Activated B cell treated with CpG ODN at 0.5 μM for 24 hours (primary cell): ENCODE measurements at regions not wholly inside any gene's neighbourhood (a gene's known extent, or its start where the extent isn't known, plus 50 kb on each side); places are given as distances from the start of the nearest gene placed in this dataset.
"Not testable (repeated sequence)": the region's sequence is repeated elsewhere in the genome, so short reads cannot be mapped to it uniquely, and the experiment has no call there.

Experiments used
- ATAC-seq: fragments of 200-7000 bp; cut with Tn5 transposase; one replicate; pipeline ENCODE4 v1.10.0; 2021; ENCODE audit warnings: low read depth, mild to moderate bottlenecking, moderate library complexity
- CTCF ChIA-PET: fragments of 350-600 bp; sonication (Branson Sonifier 250); formaldehyde crosslinking; loops from one replicate; lab custom pipeline; 2021; ENCODE audit warnings: antibody characterized with exemption; lab: Charles Lee
- POLR2A ChIA-PET: fragments of 350-600 bp; sonication (Branson Sonifier 250); formaldehyde crosslinking; loops from one replicate; lab custom pipeline; 2021; ENCODE audit warnings: antibody characterized with exemption; lab: Charles Lee
- DNase-seq: peaks from one replicate; pipeline ENCODE4 v3.0.0; 2022
- H3K27ac Mint-ChIP-seq: one replicate; pipeline ENCODE4 v1.8.0; 2020; ENCODE audit warnings: mixed read lengths
- H3K27me3 Mint-ChIP-seq: one replicate; pipeline ENCODE4 v1.8.0; 2021; ENCODE audit warnings: mixed read lengths
- H3K36me3 Mint-ChIP-seq: one replicate; pipeline ENCODE4 v1.8.0; 2021; ENCODE audit warnings: low read depth, mixed read lengths
- H3K4me1 Mint-ChIP-seq: one replicate; pipeline ENCODE4 v1.8.0; 2021; ENCODE audit warnings: mixed read lengths
- H3K4me3 Mint-ChIP-seq: one replicate; pipeline ENCODE4 v1.8.0; 2020; ENCODE audit warnings: mild to moderate bottlenecking, mixed read lengths
- H3K9me3 Mint-ChIP-seq: one replicate; pipeline ENCODE4 v1.8.0; 2020; ENCODE audit warnings: mixed read lengths
- intact Hi-C: fragments of 100-400 bp; cut with micrococcal nuclease; formaldehyde crosslinking; loops from one replicate; pipeline ENCODE4 v1.15.1; 2024
- TF ChIP-seq, protein P1 (sequence below): fragments of 200-600 bp; IDR thresholded peaks from one replicate; pipeline ENCODE4 v1.8.0; 2022; ENCODE audit warnings: antibody characterized with exemption, mild to moderate bottlenecking

DNA sequence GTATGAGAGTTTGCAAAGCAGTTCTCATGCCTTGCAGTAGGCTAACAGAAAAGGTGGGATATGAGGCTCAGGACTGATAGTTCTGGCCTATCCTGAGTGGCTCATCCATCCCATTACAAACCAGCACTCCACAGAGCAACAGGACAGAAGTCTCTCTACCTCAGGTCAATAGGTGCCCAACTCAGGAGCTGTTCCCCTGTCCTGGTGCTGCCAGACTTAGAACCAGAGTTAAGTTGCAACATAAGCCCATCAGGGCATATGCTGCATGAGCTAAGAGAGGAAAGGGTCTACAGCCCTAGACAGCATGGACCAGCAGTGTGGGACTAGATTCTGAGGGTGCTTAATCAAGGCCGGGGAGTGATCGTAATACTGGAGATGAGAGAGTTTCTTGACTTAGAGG is 104.8 kb upstream of the ECI2 start:
- DNase-seq (no peak), ATAC-seq (no peak)
- peaks cover 25% of the 10 kb centered on the region for H3K9me3 Mint-ChIP-seq
- H3K4me1 Mint-ChIP-seq = no peaks in the 10 kb centered on the region
- ChIA-PET POLR2A (no interaction called here), CTCF (no interaction called here)
- intact Hi-C loops = no loop called here
- peaks cover 11% of the 10 kb centered on the region for H3K27me3 Mint-ChIP-seq
- no peaks in the 10 kb centered on the region for H3K36me3 Mint-ChIP-seq
- H3K4me3 Mint-ChIP-seq = no peak overlapping the region
- H3K27ac Mint-ChIP-seq = no peak overlapping the region
- TF ChIP-seq, protein P1, sequence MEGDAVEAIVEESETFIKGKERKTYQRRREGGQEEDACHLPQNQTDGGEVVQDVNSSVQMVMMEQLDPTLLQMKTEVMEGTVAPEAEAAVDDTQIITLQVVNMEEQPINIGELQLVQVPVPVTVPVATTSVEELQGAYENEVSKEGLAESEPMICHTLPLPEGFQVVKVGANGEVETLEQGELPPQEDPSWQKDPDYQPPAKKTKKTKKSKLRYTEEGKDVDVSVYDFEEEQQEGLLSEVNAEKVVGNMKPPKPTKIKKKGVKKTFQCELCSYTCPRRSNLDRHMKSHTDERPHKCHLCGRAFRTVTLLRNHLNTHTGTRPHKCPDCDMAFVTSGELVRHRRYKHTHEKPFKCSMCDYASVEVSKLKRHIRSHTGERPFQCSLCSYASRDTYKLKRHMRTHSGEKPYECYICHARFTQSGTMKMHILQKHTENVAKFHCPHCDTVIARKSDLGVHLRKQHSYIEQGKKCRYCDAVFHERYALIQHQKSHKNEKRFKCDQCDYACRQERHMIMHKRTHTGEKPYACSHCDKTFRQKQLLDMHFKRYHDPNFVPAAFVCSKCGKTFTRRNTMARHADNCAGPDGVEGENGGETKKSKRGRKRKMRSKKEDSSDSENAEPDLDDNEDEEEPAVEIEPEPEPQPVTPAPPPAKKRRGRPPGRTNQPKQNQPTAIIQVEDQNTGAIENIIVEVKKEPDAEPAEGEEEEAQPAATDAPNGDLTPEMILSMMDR = no peak

DNA sequence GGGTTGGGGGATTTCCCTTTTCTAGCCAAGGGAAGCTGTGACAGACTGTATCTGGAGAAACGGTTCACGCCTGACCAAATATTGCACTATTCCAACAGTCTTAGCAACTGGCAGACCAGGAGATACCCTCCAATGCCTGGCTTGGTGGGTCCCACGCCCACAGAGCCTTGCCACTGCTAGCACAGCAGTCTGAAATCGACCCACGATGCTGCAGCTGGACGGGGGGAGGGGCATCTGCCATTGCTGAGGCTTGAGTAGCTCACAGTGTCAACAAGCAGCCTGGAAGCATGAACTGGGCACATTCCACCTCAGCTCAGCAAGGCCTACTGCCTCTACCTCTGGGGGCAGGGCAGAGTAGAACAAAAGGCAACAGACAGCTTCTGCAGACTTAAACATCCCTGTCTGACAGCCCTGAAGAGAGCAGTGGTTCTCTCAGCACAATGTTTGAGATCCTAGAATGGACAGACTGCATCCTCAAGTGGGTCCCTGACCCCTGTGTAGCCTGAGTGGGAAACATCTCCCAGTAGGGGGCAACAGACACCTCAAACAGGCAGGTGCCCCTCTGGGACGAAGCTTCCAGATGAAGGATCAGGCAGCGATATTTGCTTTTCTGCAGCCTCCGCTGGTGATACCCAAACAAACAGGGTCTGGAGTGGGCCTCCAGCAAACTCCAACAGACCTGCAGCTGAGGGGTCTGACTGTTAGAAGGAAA is 89.9 kb upstream of the ECI2 start:
- ATAC-seq (no peak), DNase-seq (no peak)
- ChIA-PET CTCF (no interaction called here), POLR2A (no interaction called here)
- TF ChIP-seq, protein P1 = no peak
- Mint-ChIP-seq H3K36me3 (no peaks in the 10 kb centered on the region), H3K27me3 (peaks cover 13% of the 10 kb centered on the region), H3K9me3 (peaks cover 6% of the 10 kb centered on the region), H3K27ac (no peak overlapping the region), H3K4me1 (peaks cover 3% of the 10 kb centered on the region), H3K4me3 (no peak overlapping the region)
- intact Hi-C loops = no loop called here

DNA sequence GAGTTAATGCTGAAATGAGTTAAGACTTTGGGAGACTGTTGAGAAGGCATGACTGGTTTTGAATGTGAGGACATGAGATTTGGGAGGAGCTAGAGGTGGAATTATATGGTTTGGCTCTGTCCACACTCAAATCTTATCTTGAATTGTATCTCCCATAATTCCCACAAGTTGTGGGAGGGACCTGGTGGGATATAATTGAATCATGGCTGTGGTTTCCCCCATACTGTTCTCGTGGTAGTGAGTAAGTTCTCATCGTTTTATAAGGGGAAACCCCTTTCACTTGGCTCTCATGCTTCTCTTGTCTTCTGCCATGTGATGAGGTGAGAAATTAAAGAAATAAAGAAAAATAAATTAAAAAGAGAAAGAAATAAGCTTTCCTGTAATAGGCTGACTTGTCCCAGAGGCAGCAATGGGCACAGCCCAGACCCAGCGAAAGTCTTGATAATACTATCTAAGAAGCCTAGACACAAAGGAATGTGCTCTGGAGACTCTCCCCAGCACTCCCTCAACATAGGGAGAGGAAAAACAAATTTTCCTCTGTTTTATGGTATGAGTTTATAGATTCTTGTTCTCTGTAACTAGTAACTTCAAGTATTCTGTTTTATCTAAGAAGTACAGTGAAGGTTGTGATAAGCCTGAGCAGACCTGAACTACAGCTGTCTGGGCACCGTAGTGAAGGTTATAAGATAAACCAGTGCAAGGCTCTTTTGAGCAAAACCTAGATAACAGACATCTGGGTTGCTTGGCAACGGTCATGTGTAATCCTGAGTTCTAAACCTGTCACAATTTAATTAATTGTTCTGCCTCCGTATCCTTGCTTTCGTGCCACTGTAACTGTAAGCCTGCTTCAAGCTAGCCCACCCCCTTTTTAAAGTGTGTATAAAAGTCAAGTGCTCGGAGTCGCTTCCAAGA is 88.9 kb upstream of the ECI2 start:
- TF ChIP-seq, protein P1 = no peak
- peaks cover 14% of the 10 kb centered on the region for H3K27me3 Mint-ChIP-seq
- POLR2A ChIA-PET = no interaction called here
- intact Hi-C loops = no loop called here
- no peak overlapping the region for H3K4me3 Mint-ChIP-seq
- H3K27ac Mint-ChIP-seq = no peak overlapping the region
- ATAC-seq (no peak), DNase-seq (no peak)
- H3K9me3 Mint-ChIP-seq = peaks cover 12% of the 10 kb centered on the region
- CTCF ChIA-PET = no interaction called here
- no peaks in the 10 kb centered on the region for H3K36me3 Mint-ChIP-seq
- H3K4me1 Mint-ChIP-seq = peaks cover 3% of the 10 kb centered on the region

DNA sequence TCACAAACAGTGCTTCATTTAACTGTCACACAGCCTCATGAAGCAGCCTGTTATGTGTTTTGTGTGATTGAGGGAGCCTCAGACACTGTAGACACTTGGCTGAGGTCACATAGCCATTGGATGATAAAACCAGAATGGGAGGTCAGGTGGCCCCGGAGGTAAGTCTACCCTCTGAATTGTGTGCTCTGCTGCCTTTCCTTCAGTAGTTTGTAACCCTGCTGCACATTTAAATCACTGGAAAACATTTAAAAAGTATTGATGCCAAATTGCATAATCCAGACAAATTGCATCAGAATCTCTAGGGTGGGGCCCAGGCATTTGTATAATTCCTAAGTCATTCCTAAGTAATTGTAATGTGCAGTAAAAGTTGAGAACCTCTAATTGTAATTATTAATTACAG is 85.2 kb upstream of the ECI2 start:
- intact Hi-C loops = no loop called here
- Mint-ChIP-seq H3K36me3 (no peaks in the 10 kb centered on the region), H3K9me3 (peaks cover 17% of the 10 kb centered on the region), H3K4me1 (peaks cover 3% of the 10 kb centered on the region), H3K4me3 (no peak overlapping the region), H3K27me3 (peaks cover 23% of the 10 kb centered on the region), H3K27ac (no peak overlapping the region)
- no peak for DNase-seq
- ChIA-PET CTCF (no interaction called here), POLR2A (no interaction called here)
- no peak for ATAC-seq
- TF ChIP-seq, protein P1 = no peak

DNA sequence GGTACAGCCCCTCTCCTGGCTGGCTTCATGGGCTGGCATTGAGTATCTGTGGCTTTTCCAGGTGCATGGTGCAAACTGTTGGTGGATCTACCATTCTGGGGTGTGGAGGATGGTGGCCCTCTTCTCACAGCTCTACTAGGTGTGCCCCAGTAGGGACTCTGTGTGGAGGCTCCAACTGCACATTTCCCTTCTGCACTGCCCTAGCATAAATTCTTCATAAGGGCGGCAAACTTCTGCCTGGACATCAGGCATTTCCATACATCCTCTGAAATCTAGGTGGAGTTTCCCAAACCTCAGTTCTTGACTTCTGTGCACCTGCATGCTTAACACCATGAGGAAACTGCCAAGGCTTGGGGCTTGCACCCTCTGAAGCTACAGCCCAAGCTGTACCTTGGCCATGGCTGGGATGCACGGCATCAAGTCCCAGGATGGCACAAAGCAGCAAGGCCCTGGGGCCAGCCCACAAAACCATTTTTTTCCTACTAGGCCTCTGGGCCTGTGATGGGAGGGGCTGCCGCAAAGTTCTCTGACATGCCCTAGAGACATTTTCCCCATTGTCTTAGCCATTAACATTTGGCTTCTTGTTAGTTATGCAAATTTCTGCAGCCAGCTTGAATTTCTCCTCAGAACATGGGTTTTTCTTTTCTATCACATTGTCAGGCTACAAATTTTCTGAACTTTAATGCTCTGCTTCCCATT is 83.4 kb upstream of the ECI2 start:
- H3K4me1 Mint-ChIP-seq, intact Hi-C loops, H3K36me3 Mint-ChIP-seq, CTCF ChIA-PET, ATAC-seq, DNase-seq, H3K4me3 Mint-ChIP-seq, POLR2A ChIA-PET, H3K27ac Mint-ChIP-seq: not testable (repeated sequence)
- Mint-ChIP-seq H3K9me3 (peaks cover 27% of the 10 kb centered on the region), H3K27me3 (peaks cover 21% of the 10 kb centered on the region)
